Cerebellar cortex (tissue), 1 donor: ENCODE measurements at regions not wholly inside any gene's neighbourhood (a gene's known extent, or its start where the extent isn't known, plus 50 kb on each side); places are given as distances from the start of the nearest gene placed in this dataset.
"Not testable (repeated sequence)": the region's sequence is repeated elsewhere in the genome, so short reads cannot be mapped to it uniquely, and the experiment has no call there.

Source experiments
- DNase-seq: peaks from one replicate; pipeline ENCODE4 v3.0.0-alpha.2; 2015; ENCODE audit warnings: low spot score

GRCh38 chr5:176060472-176061268, 92.6 kb upstream of the THOC3 start:
- not testable (repeated sequence) for DNase-seq

- DNase-seq = not testable (repeated sequence)
These were observed 93.1 kb upstream of the THOC3 start for GRCh38 chr5:176061269-176061622.

GRCh38 chr5:176061660-176062059, 93.5 kb upstream of the THOC3 start:
- DNase-seq = not testable (repeated sequence)

- not testable (repeated sequence) for DNase-seq
These were observed 98.3 kb upstream of the THOC3 start for GRCh38 chr5:176066262-176066945.

- not testable (repeated sequence) for DNase-seq
These were observed 99.0 kb upstream of the THOC3 start for GRCh38 chr5:176067162-176067561.

GRCh38 chr5:176067948-176068347, 99.8 kb upstream of the THOC3 start:
- not testable (repeated sequence) for DNase-seq

GRCh38 chr5:176073996-176074571, 106.0 kb upstream of the THOC3 start:
- not testable (repeated sequence) for DNase-seq

- DNase-seq = not testable (repeated sequence)
These were observed 115.6 kb upstream of the THOC3 start for GRCh38 chr5:176083717-176084116.

- not testable (repeated sequence) for DNase-seq
These were observed 135.0 kb upstream of the THOC3 start for GRCh38 chr5:176103083-176103482.

GRCh38 chr5:176112888-176113287, 125.3 kb upstream of the SIMC1 start:
- not testable (repeated sequence) for DNase-seq

- not testable (repeated sequence) for DNase-seq
These were observed 124.4 kb upstream of the SIMC1 start for GRCh38 chr5:176113673-176114335.

GRCh38 chr5:176114825-176115224, 123.4 kb upstream of the SIMC1 start:
- DNase-seq = not testable (repeated sequence)

- DNase-seq = not testable (repeated sequence)
These were observed 120.5 kb upstream of the SIMC1 start for GRCh38 chr5:176117699-176118238.

GRCh38 chr5:176122361-176122760, 115.9 kb upstream of the SIMC1 start:
- DNase-seq = not testable (repeated sequence)

- DNase-seq = not testable (repeated sequence)
These were observed 114.1 kb upstream of the SIMC1 start for GRCh38 chr5:176124120-176124519.

- DNase-seq = no peak
These were observed 106.5 kb upstream of the SIMC1 start for GRCh38 chr5:176131771-176132170.

GRCh38 chr5:176132471-176133288, 105.5 kb upstream of the SIMC1 start:
- DNase-seq = no peak

- DNase-seq = no peak
These were observed 104.8 kb upstream of the SIMC1 start for GRCh38 chr5:176133289-176133870.

GRCh38 chr5:176133877-176134276, 104.3 kb upstream of the SIMC1 start:
- no peak for DNase-seq

GRCh38 chr5:176134529-176135223, 103.5 kb upstream of the SIMC1 start:
- no peak for DNase-seq
